ENCODE measurements at regions not wholly inside any gene's neighbourhood (a gene's known extent, or its start where the extent isn't known, plus 50 kb on each side); places are given as distances from the start of the nearest gene placed in this dataset.

DNA sequence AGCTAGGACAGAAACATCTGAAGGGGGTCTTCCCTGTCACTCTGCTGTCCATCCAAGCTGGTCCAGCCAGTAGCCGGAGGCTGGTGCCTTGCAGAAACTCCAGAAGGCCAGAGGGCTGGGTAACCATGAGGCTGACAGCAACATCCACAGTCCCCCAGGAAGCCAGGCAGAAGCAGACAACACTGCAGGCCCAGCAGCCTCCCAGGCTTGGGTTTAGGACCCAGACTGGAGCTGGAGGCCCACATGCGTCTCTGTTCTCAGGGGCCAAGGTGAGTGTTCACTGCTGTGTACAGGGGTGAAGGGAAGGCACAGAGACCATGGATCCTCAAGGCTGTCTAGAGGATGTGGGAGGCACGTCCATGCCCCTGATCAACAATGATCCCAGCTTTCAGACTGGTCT is 136.4 kb upstream of the PRMT8 start:
- TF ChIP-seq POLR2A (IDR thresholded peaks at IDR 0.05) = no peak
- TF ChIP-seq, protein P1, sequence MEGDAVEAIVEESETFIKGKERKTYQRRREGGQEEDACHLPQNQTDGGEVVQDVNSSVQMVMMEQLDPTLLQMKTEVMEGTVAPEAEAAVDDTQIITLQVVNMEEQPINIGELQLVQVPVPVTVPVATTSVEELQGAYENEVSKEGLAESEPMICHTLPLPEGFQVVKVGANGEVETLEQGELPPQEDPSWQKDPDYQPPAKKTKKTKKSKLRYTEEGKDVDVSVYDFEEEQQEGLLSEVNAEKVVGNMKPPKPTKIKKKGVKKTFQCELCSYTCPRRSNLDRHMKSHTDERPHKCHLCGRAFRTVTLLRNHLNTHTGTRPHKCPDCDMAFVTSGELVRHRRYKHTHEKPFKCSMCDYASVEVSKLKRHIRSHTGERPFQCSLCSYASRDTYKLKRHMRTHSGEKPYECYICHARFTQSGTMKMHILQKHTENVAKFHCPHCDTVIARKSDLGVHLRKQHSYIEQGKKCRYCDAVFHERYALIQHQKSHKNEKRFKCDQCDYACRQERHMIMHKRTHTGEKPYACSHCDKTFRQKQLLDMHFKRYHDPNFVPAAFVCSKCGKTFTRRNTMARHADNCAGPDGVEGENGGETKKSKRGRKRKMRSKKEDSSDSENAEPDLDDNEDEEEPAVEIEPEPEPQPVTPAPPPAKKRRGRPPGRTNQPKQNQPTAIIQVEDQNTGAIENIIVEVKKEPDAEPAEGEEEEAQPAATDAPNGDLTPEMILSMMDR (IDR thresholded peaks at IDR 0.05) = no peak

All from esophagus squamous epithelium (tissue), 4 donors.